Stomach (tissue), 4 donors: ENCODE measurements at regions not wholly inside any gene's neighbourhood (a gene's known extent, or its start where the extent isn't known, plus 50 kb on each side); places are given as distances from the start of the nearest gene placed in this dataset.

Experiments used
- EP300 ChIP-seq: sonication (generic); formaldehyde crosslinking; IDR thresholded peaks from one replicate; pipeline ENCODE4 v1.6.1; 2017; ENCODE audit warnings: antibody characterized with exemption
- POLR2A ChIP-seq, 4 donors: fragments of 450-650 bp; IDR thresholded peaks; one replicate each; pipeline ENCODE4 v1.6.1; 2016; ENCODE audit warnings: antibody characterized with exemption in 4 of 4, control low read depth in 2 of 4, mild to moderate bottlenecking in 1 of 4, moderate library complexity in 1 of 4
- POLR2AphosphoS5 ChIP-seq, 3 donors: sonication (generic); formaldehyde crosslinking; IDR thresholded peaks; one replicate each; pipeline ENCODE4 v1.6.1; 2016; ENCODE audit warnings: antibody characterized with exemption in 3 of 3
- TF ChIP-seq, protein P1 (sequence below), 7 experiments: fragments of 450-650 bp in 4 of 7; fragments of 200-600 bp in 3 of 7; sonication (generic) in 3 of 7; IDR thresholded peaks; one replicate each; pipeline ENCODE4 v1.5.1; 2016 to 2019; ENCODE audit warnings: antibody characterized with exemption in 7 of 7, control low read depth in 2 of 7, mild to moderate bottlenecking in 1 of 7

DNA sequence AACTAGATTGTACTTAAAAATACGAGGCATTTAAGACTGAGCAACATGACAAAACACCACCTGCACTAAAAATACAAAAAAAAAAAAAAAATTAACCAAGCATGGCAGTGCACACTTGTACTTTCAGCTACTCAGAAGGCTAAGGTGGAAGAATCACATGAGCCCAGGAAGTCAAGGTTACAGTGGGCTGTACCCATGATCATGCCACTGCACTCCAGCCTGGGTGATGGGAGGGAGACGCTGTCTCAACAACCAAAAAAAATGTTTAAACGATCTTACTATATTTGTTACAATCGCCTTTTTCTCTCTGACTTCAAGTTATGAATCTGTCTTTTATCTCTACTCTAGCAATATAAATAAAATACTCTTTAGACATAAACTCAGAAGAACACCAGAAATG lies 1454.3 kb downstream of the MAT2B start:
- TF ChIP-seq, protein P1, sequence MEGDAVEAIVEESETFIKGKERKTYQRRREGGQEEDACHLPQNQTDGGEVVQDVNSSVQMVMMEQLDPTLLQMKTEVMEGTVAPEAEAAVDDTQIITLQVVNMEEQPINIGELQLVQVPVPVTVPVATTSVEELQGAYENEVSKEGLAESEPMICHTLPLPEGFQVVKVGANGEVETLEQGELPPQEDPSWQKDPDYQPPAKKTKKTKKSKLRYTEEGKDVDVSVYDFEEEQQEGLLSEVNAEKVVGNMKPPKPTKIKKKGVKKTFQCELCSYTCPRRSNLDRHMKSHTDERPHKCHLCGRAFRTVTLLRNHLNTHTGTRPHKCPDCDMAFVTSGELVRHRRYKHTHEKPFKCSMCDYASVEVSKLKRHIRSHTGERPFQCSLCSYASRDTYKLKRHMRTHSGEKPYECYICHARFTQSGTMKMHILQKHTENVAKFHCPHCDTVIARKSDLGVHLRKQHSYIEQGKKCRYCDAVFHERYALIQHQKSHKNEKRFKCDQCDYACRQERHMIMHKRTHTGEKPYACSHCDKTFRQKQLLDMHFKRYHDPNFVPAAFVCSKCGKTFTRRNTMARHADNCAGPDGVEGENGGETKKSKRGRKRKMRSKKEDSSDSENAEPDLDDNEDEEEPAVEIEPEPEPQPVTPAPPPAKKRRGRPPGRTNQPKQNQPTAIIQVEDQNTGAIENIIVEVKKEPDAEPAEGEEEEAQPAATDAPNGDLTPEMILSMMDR (IDR thresholded peaks at IDR 0.05), result no peak
- TF ChIP-seq EP300, result no peak
- no peak for TF ChIP-seq POLR2A (IDR thresholded peaks at IDR 0.05)
- TF ChIP-seq POLR2AphosphoS5 (IDR thresholded peaks at IDR 0.05), result no peak
